T-helper 1 cell treated with Interleukin-12 subunit alpha and Interleukin-12 subunit beta and Interleukin-4 antibody, amounts not matched to agents 30 μg/mL and 1 μg/mL, for 36 hours (primary cell): ENCODE measurements at regions not wholly inside any gene's neighbourhood (a gene's known extent, or its start where the extent isn't known, plus 50 kb on each side); places are given as distances from the start of the nearest gene placed in this dataset.
"Not testable (repeated sequence)": the region's sequence is repeated elsewhere in the genome, so short reads cannot be mapped to it uniquely, and the experiment has no call there.

Experiments used
- H3K27ac Mint-ChIP-seq: one replicate; pipeline ENCODE4 v1.8.0; 2021; ENCODE audit warnings: mild to moderate bottlenecking, mixed read lengths
- H3K27me3 Mint-ChIP-seq: one replicate; pipeline ENCODE4 v1.8.0; 2021; ENCODE audit warnings: low read depth, mixed read lengths
- H3K36me3 Mint-ChIP-seq: one replicate; pipeline ENCODE4 v1.8.0; 2021; ENCODE audit warnings: low read depth, mixed read lengths
- H3K4me1 Mint-ChIP-seq: one replicate; pipeline ENCODE4 v1.8.0; 2021; ENCODE audit warnings: low read depth, mixed read lengths
- H3K4me3 Mint-ChIP-seq: one replicate; pipeline ENCODE4 v1.8.0; 2021; ENCODE audit warnings: mild to moderate bottlenecking, moderate library complexity, mixed read lengths
- H3K9me3 Mint-ChIP-seq: one replicate; pipeline ENCODE4 v1.8.0; 2021; ENCODE audit warnings: mixed read lengths

- Mint-ChIP-seq H3K4me3 (no peak overlapping the region), H3K9me3 (peaks cover 15% of the 10 kb centered on the region), H3K4me1 (peaks cover 2% of the 10 kb centered on the region), H3K36me3 (peaks cover 6% of the 10 kb centered on the region), H3K27ac (no peak overlapping the region), H3K27me3 (no peaks in the 10 kb centered on the region)
Measured at GRCh38 chr10:28089467-28089866, 90.6 kb upstream of the ODAD2 start.

- no peaks in the 10 kb centered on the region for H3K27me3 Mint-ChIP-seq
- H3K36me3 Mint-ChIP-seq: peaks cover 6% of the 10 kb centered on the region
- peaks cover 2% of the 10 kb centered on the region for H3K4me1 Mint-ChIP-seq
- no peak overlapping the region for H3K4me3 Mint-ChIP-seq
- no peak overlapping the region for H3K27ac Mint-ChIP-seq
- peaks cover 15% of the 10 kb centered on the region for H3K9me3 Mint-ChIP-seq
Measured at GRCh38 chr10:28087661-28088351, 88.9 kb upstream of the ODAD2 start.

GRCh38 chr10:28085760-28086159 lies 86.9 kb upstream of the ODAD2 start:
- not testable (repeated sequence) for H3K27ac Mint-ChIP-seq, H3K4me3 Mint-ChIP-seq, H3K27me3 Mint-ChIP-seq, H3K36me3 Mint-ChIP-seq, H3K4me1 Mint-ChIP-seq
- peaks cover 15% of the 10 kb centered on the region for H3K9me3 Mint-ChIP-seq

GRCh38 chr10:28082885-28083284 lies 84.0 kb upstream of the ODAD2 start:
- peaks cover 2% of the 10 kb centered on the region for H3K36me3 Mint-ChIP-seq
- H3K27me3 Mint-ChIP-seq: no peaks in the 10 kb centered on the region
- no peaks in the 10 kb centered on the region for H3K4me1 Mint-ChIP-seq
- H3K9me3 Mint-ChIP-seq: peaks cover 9% of the 10 kb centered on the region
- no peak overlapping the region for H3K4me3 Mint-ChIP-seq
- no peak overlapping the region for H3K27ac Mint-ChIP-seq

GRCh38 chr10:28082316-28082715 lies 83.4 kb upstream of the ODAD2 start:
- Mint-ChIP-seq H3K9me3 (peaks cover 5% of the 10 kb centered on the region), H3K27me3 (no peaks in the 10 kb centered on the region), H3K4me1 (no peaks in the 10 kb centered on the region), H3K36me3 (peaks cover 2% of the 10 kb centered on the region), H3K27ac (no peak overlapping the region), H3K4me3 (no peak overlapping the region)

GRCh38 chr10:28077889-28078288 lies 79.0 kb upstream of the ODAD2 start:
- H3K4me1 Mint-ChIP-seq: no peaks in the 10 kb centered on the region
- H3K27me3 Mint-ChIP-seq: no peaks in the 10 kb centered on the region
- H3K36me3 Mint-ChIP-seq: no peaks in the 10 kb centered on the region
- H3K9me3 Mint-ChIP-seq: no peaks in the 10 kb centered on the region
- H3K27ac Mint-ChIP-seq: no peak overlapping the region
- H3K4me3 Mint-ChIP-seq: no peak overlapping the region

- H3K36me3 Mint-ChIP-seq: no peaks in the 10 kb centered on the region
- H3K4me1 Mint-ChIP-seq: no peaks in the 10 kb centered on the region
- no peaks in the 10 kb centered on the region for H3K27me3 Mint-ChIP-seq
- no peaks in the 10 kb centered on the region for H3K9me3 Mint-ChIP-seq
- no peak overlapping the region for H3K4me3 Mint-ChIP-seq
- no peak overlapping the region for H3K27ac Mint-ChIP-seq
Measured at GRCh38 chr10:28075424-28075823, 76.5 kb upstream of the ODAD2 start.

GRCh38 chr10:28072573-28072972 lies 73.7 kb upstream of the ODAD2 start:
- Mint-ChIP-seq H3K4me1 (no peaks in the 10 kb centered on the region), H3K4me3 (no peak overlapping the region), H3K27me3 (no peaks in the 10 kb centered on the region), H3K27ac (no peak overlapping the region), H3K36me3 (no peaks in the 10 kb centered on the region), H3K9me3 (no peaks in the 10 kb centered on the region)

GRCh38 chr10:28060031-28060607 lies 61.2 kb upstream of the ODAD2 start:
- Mint-ChIP-seq H3K4me3 (no peak overlapping the region), H3K27ac (no peak overlapping the region), H3K27me3 (no peaks in the 10 kb centered on the region), H3K9me3 (no peaks in the 10 kb centered on the region), H3K4me1 (no peaks in the 10 kb centered on the region), H3K36me3 (peaks cover 2% of the 10 kb centered on the region)

GRCh38 chr10:28058746-28059145 lies 59.9 kb upstream of the ODAD2 start:
- H3K36me3 Mint-ChIP-seq: peaks cover 2% of the 10 kb centered on the region
- H3K27me3 Mint-ChIP-seq: no peaks in the 10 kb centered on the region
- H3K4me1 Mint-ChIP-seq: no peaks in the 10 kb centered on the region
- H3K4me3 Mint-ChIP-seq: no peak overlapping the region
- no peak overlapping the region for H3K27ac Mint-ChIP-seq
- H3K9me3 Mint-ChIP-seq: no peaks in the 10 kb centered on the region

GRCh38 chr10:28054228-28054860 lies 55.5 kb upstream of the ODAD2 start:
- H3K9me3 Mint-ChIP-seq: no peaks in the 10 kb centered on the region

GRCh38 chr10:28049286-28049685 lies 50.4 kb upstream of the ODAD2 start:
- no peaks in the 10 kb centered on the region for H3K9me3 Mint-ChIP-seq
- no peaks in the 10 kb centered on the region for H3K27me3 Mint-ChIP-seq
- H3K36me3 Mint-ChIP-seq: no peaks in the 10 kb centered on the region
- H3K4me3 Mint-ChIP-seq: no peak overlapping the region
- H3K4me1 Mint-ChIP-seq: no peaks in the 10 kb centered on the region
- no peak overlapping the region for H3K27ac Mint-ChIP-seq

More at GRCh38 chr10:28054228-28054860, 55.5 kb upstream of the ODAD2 start:
- Mint-ChIP-seq H3K36me3 (peaks cover 2% of the 10 kb centered on the region), H3K27ac (no peak overlapping the region), H3K4me1 (no peaks in the 10 kb centered on the region), H3K27me3 (no peaks in the 10 kb centered on the region), H3K4me3 (no peak overlapping the region)
